Gastrocnemius medialis (tissue), 4 donors: ENCODE measurements at regions not wholly inside any gene's neighbourhood (a gene's known extent, or its start where the extent isn't known, plus 50 kb on each side); places are given as distances from the start of the nearest gene placed in this dataset.

Experiments used
- POLR2A ChIP-seq, 2 donors: fragments of 450-650 bp; IDR thresholded peaks; one replicate each; pipeline ENCODE4 v1.6.1; 2017; ENCODE audit warnings: antibody characterized with exemption in 2 of 2, mild to moderate bottlenecking in 2 of 2, moderate library complexity in 2 of 2
- TF ChIP-seq, protein P1 (sequence below), 5 experiments: fragments of 450-650 bp in 3 of 5; fragments of 200-600 bp in 2 of 5; sonication (generic) in 2 of 5; IDR thresholded peaks in 4 of 5; conservative IDR thresholded peaks in 1 of 5; 1 replicate in 4 of 5; 2 replicates in 1 of 5; pipeline ENCODE4 v1.5.1; 2016 to 2019; ENCODE audit warnings: antibody characterized with exemption in 5 of 5, mild to moderate bottlenecking in 3 of 5, moderate library complexity in 3 of 5

DNA sequence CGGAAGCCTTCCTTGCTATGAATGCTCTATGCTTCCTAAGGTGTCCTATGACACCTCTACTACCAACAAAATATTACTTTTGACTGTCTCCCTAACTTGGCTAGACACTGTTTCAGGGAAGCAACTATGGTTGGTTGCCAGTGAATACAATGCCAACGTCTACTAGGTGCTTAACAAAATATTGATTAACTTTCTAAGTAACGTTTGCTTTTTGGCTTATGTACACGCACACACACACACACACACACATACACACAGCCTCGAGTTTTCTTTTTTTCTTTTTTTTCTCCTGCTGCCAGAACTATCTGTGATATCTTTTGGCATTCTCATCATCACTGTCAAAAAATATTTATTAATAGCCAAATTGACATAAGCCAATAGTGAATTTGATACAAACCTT lies 864.0 kb downstream of the PLA2G4A start:
- TF ChIP-seq, protein P1, sequence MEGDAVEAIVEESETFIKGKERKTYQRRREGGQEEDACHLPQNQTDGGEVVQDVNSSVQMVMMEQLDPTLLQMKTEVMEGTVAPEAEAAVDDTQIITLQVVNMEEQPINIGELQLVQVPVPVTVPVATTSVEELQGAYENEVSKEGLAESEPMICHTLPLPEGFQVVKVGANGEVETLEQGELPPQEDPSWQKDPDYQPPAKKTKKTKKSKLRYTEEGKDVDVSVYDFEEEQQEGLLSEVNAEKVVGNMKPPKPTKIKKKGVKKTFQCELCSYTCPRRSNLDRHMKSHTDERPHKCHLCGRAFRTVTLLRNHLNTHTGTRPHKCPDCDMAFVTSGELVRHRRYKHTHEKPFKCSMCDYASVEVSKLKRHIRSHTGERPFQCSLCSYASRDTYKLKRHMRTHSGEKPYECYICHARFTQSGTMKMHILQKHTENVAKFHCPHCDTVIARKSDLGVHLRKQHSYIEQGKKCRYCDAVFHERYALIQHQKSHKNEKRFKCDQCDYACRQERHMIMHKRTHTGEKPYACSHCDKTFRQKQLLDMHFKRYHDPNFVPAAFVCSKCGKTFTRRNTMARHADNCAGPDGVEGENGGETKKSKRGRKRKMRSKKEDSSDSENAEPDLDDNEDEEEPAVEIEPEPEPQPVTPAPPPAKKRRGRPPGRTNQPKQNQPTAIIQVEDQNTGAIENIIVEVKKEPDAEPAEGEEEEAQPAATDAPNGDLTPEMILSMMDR (IDR thresholded peaks at IDR 0.05 in 4 of 5, conservative IDR thresholded peaks at IDR 0.05 in 1 of 5), result no peak
- TF ChIP-seq POLR2A (IDR thresholded peaks at IDR 0.05), result no peak
